Activated CD4-positive, CD25-positive, alpha-beta regulatory T cell treated with anti-CD3 and anti-CD28 coated beads, Interleukin-2, amount 50 U/mL, for 72 hours (primary cell): ENCODE measurements at regions not wholly inside any gene's neighbourhood (a gene's known extent, or its start where the extent isn't known, plus 50 kb on each side); places are given as distances from the start of the nearest gene placed in this dataset.

ENCODE experiments used
- DNase-seq: peaks from one replicate; pipeline ENCODE4 v3.0.0; 2021

- DNase-seq = no peak
Observed at GRCh38 chr2:146240391-146240790, 1604.4 kb upstream of the ACVR2A start.

GRCh38 chr2:146239392-146240135, 1605.3 kb upstream of the ACVR2A start:
- no peak for DNase-seq

- no peak for DNase-seq
Observed at GRCh38 chr2:146238254-146238966, 1606.4 kb upstream of the ACVR2A start.

GRCh38 chr2:146235158-146235557, 1609.7 kb upstream of the ACVR2A start:
- DNase-seq = no peak

- no peak for DNase-seq
Observed at GRCh38 chr2:146229508-146230155, 1615.2 kb upstream of the ACVR2A start.

- DNase-seq = no peak
Observed at GRCh38 chr2:146228466-146229058, 1616.3 kb upstream of the ACVR2A start.

GRCh38 chr2:146228020-146228393, 1616.8 kb upstream of the ACVR2A start:
- no peak for DNase-seq

- DNase-seq = no peak
Observed at GRCh38 chr2:146227152-146228019, 1617.4 kb upstream of the ACVR2A start.

GRCh38 chr2:146226077-146226476, 1618.8 kb upstream of the ACVR2A start:
- no peak for DNase-seq

- DNase-seq = no peak
Observed at GRCh38 chr2:146221826-146222225, 1623.0 kb upstream of the ACVR2A start.

GRCh38 chr2:146220957-146221356, 1623.9 kb upstream of the ACVR2A start:
- no peak for DNase-seq

- no peak for DNase-seq
Observed at GRCh38 chr2:146214394-146214929, 1630.4 kb upstream of the ACVR2A start.

- no peak for DNase-seq
Observed at GRCh38 chr2:146213674-146214073, 1631.2 kb upstream of the ACVR2A start.

GRCh38 chr2:146212602-146213001, 1632.2 kb upstream of the ACVR2A start:
- no peak for DNase-seq

- no peak for DNase-seq
Observed at GRCh38 chr2:146209842-146210275, 1635.0 kb upstream of the ACVR2A start.

GRCh38 chr2:146207901-146208300, 1636.9 kb upstream of the ACVR2A start:
- no peak for DNase-seq

- DNase-seq = no peak
Observed at GRCh38 chr2:146207417-146207816, 1637.4 kb upstream of the ACVR2A start.

- DNase-seq = no peak
Observed at GRCh38 chr2:146203064-146203624, 1641.7 kb upstream of the ACVR2A start.

- no peak for DNase-seq
Observed at GRCh38 chr2:146193619-146194018, 1651.2 kb upstream of the ACVR2A start.

GRCh38 chr2:146189541-146189940, 1655.3 kb upstream of the ACVR2A start:
- DNase-seq = no peak

- DNase-seq = no peak
Observed at GRCh38 chr2:146173934-146174333, 1654.0 kb upstream of the ZEB2 start.
